ENCODE measurements at regions not wholly inside any gene's neighbourhood (a gene's known extent, or its start where the extent isn't known, plus 50 kb on each side); places are given as distances from the start of the nearest gene placed in this dataset.

DNA sequence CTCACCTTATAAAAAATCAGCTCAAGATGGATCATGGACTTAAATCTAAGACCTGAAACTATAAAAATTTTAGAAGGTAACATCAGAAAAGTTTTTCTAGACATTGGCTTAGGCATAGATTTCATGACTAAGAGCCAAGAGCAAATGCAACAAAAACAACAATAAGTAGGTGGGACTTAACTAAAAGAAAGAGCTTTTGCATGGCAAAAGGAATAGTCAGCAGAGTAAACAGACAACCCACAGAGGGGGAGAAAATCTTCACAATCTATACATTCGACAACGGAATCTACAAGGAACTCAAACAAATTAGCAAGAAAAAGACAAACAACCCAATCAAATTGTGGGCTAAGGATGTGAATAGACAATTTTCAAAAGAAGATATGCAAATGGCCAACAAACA is 368.4 kb upstream of the KIF2B start:
- TF ChIP-seq FOXM1 (IDR thresholded peaks at IDR 0.05; ENCODE audit: low read depth) (no peak), TEAD4 (IDR thresholded peaks at IDR 0.05; ENCODE audit: borderline replicate concordance, insufficient read depth) (no peak), CTCF (IDR thresholded peaks at IDR 0.05) (no peak)
- TF ChIP-seq, protein P1, sequence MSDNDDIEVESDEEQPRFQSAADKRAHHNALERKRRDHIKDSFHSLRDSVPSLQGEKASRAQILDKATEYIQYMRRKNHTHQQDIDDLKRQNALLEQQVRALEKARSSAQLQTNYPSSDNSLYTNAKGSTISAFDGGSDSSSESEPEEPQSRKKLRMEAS (IDR thresholded peaks at IDR 0.05; ENCODE audit: low read depth) = no peak
